ENCODE measurements at regions not wholly inside any gene's neighbourhood (a gene's known extent, or its start where the extent isn't known, plus 50 kb on each side); places are given as distances from the start of the nearest gene placed in this dataset.

DNA sequence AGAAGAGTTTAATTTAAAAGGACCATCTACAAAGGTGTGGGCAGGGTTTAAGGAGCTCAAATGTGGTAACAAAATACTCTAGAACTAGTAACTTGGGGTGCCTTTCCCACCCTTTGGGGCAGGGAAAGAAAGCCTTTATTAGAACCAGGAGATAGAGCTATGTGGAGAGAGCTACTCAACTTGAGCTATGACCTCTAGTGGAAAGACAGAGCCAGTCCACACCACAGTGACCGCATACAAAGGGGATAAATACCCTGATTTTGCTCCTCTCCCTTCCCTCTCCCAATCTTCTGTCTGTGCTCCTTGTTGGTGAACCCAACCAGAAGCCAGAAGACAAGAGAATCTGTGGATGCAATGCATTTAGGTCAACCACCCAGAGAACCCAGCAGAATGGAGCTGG is 54.4 kb upstream of the JAK1 start:
- Histone ChIP-seq H2AFZ (ENCODE audit: low read length) (no peak overlapping the region), H3K4me3 (ENCODE audit: low read length in 2 of 2) (no peak overlapping the region), H2AK5ac (ENCODE audit: low read depth, low read length) (no peak overlapping the region), H3K18ac (ENCODE audit: low read length) (no peak overlapping the region), H3K36me3 (replicated peaks in 1 of 2; ENCODE audit: control insufficient read depth in 2 of 2, insufficient read depth in 2 of 2, low read length in 2 of 2) (no peaks in the 10 kb centered on the region), H3K79me1 (ENCODE audit: low read depth, low read length) (no peaks in the 10 kb centered on the region), H3K9ac (ENCODE audit: low read depth, low read length, poor library complexity) (no peak overlapping the region), H3K9me3 (replicated peaks in 1 of 2; ENCODE audit: control insufficient read depth in 2 of 2, insufficient read depth in 1 of 2, low read depth in 1 of 2, low read length in 2 of 2) (no peaks in the 10 kb centered on the region), H3K27ac (replicated peaks; ENCODE audit: low read length) (no peak overlapping the region), H3K4me1 (ENCODE audit: control insufficient read depth in 2 of 2, insufficient read depth in 1 of 2, low read depth in 1 of 2, low read length in 2 of 2) (no peaks in the 10 kb centered on the region), H3K4ac (ENCODE audit: low read length) (no peak overlapping the region), H3K4me2 (ENCODE audit: insufficient read depth, low read length, poor library complexity, severe bottlenecking) (no peak overlapping the region), H4K8ac (ENCODE audit: low read depth, low read length) (no peak overlapping the region), H2BK15ac (ENCODE audit: low read length) (no peak overlapping the region), H2BK120ac (ENCODE audit: low read depth, low read length) (no peak overlapping the region), H3K23ac (ENCODE audit: low read depth, low read length, poor library complexity) (no peak overlapping the region), H2BK5ac (ENCODE audit: low read length) (no peak overlapping the region), H2BK12ac (ENCODE audit: low read length) (no peak overlapping the region), H3K14ac (ENCODE audit: low read length) (no peak overlapping the region), H3K27me3 (ENCODE audit: control insufficient read depth in 3 of 3, insufficient read depth in 3 of 3, low read depth in 1 of 3, low read length in 3 of 3) (no peaks in the 10 kb centered on the region), H4K91ac (ENCODE audit: low read depth, low read length, poor library complexity) (no peak overlapping the region)
- no peak for DNase-seq (ENCODE audit: low spot score)
- WGBS, 2 donors (ENCODE audit: extremely low coverage in 2 of 2, insufficient read length in 2 of 2, insufficient replicate concordance in 1 of 2) = no CpG with 5 or more reads among the region's 1 CpG

DNA sequence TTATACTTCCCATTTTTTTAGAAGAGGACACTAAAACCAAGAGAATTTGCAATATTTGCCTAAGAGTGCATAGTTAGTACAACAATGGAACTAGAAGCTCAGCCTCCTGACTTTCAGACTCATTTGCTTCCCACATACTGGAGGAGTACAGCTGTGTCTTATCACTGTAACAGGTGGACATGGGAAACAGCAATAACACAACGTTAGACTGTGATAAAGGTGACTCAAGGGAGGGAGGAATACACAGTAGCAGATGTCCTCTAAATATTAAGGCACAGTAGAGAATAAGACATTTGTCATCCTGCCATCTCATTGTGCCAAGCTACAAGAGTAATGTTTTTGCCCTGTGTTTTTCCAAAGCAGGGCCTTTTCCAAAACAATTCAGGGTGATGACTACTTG is 55.4 kb upstream of the JAK1 start:
- Histone ChIP-seq H3K9ac (ENCODE audit: low read depth, low read length, poor library complexity) (no peak overlapping the region), H3K9me3 (replicated peaks in 1 of 2; ENCODE audit: control insufficient read depth in 2 of 2, insufficient read depth in 1 of 2, low read depth in 1 of 2, low read length in 2 of 2) (no peaks in the 10 kb centered on the region), H3K4me1 (ENCODE audit: control insufficient read depth in 2 of 2, insufficient read depth in 1 of 2, low read depth in 1 of 2, low read length in 2 of 2) (no peaks in the 10 kb centered on the region), H3K14ac (ENCODE audit: low read length) (no peak overlapping the region), H3K23ac (ENCODE audit: low read depth, low read length, poor library complexity) (no peak overlapping the region), H3K18ac (ENCODE audit: low read length) (no peak overlapping the region), H3K27me3 (ENCODE audit: control insufficient read depth in 3 of 3, insufficient read depth in 3 of 3, low read depth in 1 of 3, low read length in 3 of 3) (no peaks in the 10 kb centered on the region), H3K36me3 (replicated peaks in 1 of 2; ENCODE audit: control insufficient read depth in 2 of 2, insufficient read depth in 2 of 2, low read length in 2 of 2) (no peaks in the 10 kb centered on the region), H4K8ac (ENCODE audit: low read depth, low read length) (no peak overlapping the region), H3K4me2 (ENCODE audit: insufficient read depth, low read length, poor library complexity, severe bottlenecking) (no peak overlapping the region), H3K27ac (replicated peaks; ENCODE audit: low read length) (no peak overlapping the region), H2BK15ac (ENCODE audit: low read length) (no peak overlapping the region), H4K91ac (ENCODE audit: low read depth, low read length, poor library complexity) (no peak overlapping the region), H2BK5ac (ENCODE audit: low read length) (no peak overlapping the region), H2BK120ac (ENCODE audit: low read depth, low read length) (no peak overlapping the region), H2AK5ac (ENCODE audit: low read depth, low read length) (no peak overlapping the region), H3K79me1 (ENCODE audit: low read depth, low read length) (no peaks in the 10 kb centered on the region), H3K4me3 (ENCODE audit: low read length in 2 of 2) (no peak overlapping the region), H2BK12ac (ENCODE audit: low read length) (no peak overlapping the region), H2AFZ (ENCODE audit: low read length) (no peak overlapping the region), H3K4ac (ENCODE audit: low read length) (no peak overlapping the region)
- WGBS, 2 donors (ENCODE audit: extremely low coverage in 2 of 2, insufficient read length in 2 of 2, insufficient replicate concordance in 1 of 2) = no CpG with 5 or more reads among the region's 1 CpG
- DNase-seq (ENCODE audit: low spot score) = no peak

DNA sequence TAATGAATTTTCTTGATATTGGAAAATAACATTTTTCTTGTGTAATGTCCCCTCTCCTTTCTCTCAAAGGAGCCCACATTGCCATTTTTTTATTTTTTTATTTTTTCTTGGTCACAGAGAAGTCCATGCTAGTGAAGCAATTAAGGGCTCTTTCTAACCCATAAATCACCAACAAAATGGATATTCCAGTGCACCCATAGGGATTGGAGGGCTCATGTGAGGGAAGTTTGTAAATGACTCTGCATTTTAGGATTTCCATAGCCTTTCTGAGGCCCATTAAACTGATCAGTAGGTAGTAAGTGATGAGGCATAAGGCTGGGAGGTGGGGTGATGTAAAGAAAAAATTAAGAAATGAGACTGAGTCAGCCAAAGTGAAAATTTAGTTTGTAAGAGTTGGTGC is 55.9 kb upstream of the JAK1 start:
- Histone ChIP-seq H2BK12ac (ENCODE audit: low read length) (no peak overlapping the region), H4K8ac (ENCODE audit: low read depth, low read length) (no peak overlapping the region), H3K27ac (replicated peaks; ENCODE audit: low read length) (no peak overlapping the region), H2AFZ (ENCODE audit: low read length) (no peak overlapping the region), H3K4me2 (ENCODE audit: insufficient read depth, low read length, poor library complexity, severe bottlenecking) (no peak overlapping the region), H3K23ac (ENCODE audit: low read depth, low read length, poor library complexity) (no peak overlapping the region), H4K91ac (ENCODE audit: low read depth, low read length, poor library complexity) (no peak overlapping the region), H3K36me3 (replicated peaks in 1 of 2; ENCODE audit: control insufficient read depth in 2 of 2, insufficient read depth in 2 of 2, low read length in 2 of 2) (no peaks in the 10 kb centered on the region), H3K14ac (ENCODE audit: low read length) (no peak overlapping the region), H3K4ac (ENCODE audit: low read length) (no peak overlapping the region), H2BK120ac (ENCODE audit: low read depth, low read length) (no peak overlapping the region), H3K27me3 (ENCODE audit: control insufficient read depth in 3 of 3, insufficient read depth in 3 of 3, low read depth in 1 of 3, low read length in 3 of 3) (no peaks in the 10 kb centered on the region), H3K9me3 (replicated peaks in 1 of 2; ENCODE audit: control insufficient read depth in 2 of 2, insufficient read depth in 1 of 2, low read depth in 1 of 2, low read length in 2 of 2) (no peaks in the 10 kb centered on the region), H3K9ac (ENCODE audit: low read depth, low read length, poor library complexity) (no peak overlapping the region), H3K4me1 (ENCODE audit: control insufficient read depth in 2 of 2, insufficient read depth in 1 of 2, low read depth in 1 of 2, low read length in 2 of 2) (no peaks in the 10 kb centered on the region), H3K18ac (ENCODE audit: low read length) (no peak overlapping the region), H2AK5ac (ENCODE audit: low read depth, low read length) (no peak overlapping the region), H2BK5ac (ENCODE audit: low read length) (no peak overlapping the region), H3K4me3 (ENCODE audit: low read length in 2 of 2) (no peak overlapping the region), H2BK15ac (ENCODE audit: low read length) (no peak overlapping the region), H3K79me1 (ENCODE audit: low read depth, low read length) (no peaks in the 10 kb centered on the region)
- no peak for DNase-seq (ENCODE audit: low spot score)

DNA sequence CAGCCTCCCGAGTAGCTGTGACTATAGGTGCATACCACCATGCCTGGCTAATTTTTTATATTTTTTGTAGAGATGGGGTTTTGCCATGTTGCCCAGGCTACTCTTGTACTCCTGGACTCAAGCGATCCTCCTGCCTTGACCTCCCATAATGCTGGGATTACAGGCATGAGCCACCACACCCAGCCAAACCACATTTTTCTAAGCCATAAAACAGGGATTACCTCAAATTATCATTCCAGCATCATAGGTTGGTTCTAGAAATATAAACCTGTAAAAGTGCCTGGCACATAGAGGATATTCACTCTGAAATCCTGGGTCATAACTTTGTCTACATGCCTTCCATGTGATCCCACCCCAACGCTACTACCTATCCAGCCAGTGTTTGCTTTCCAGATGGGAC is 59.4 kb upstream of the JAK1 start:
- H2BK120ac ChIP-seq (ENCODE audit: low read depth, low read length) = no peak overlapping the region
- H3K9me3 ChIP-seq (replicated peaks in 1 of 2; ENCODE audit: control insufficient read depth in 2 of 2, insufficient read depth in 1 of 2, low read depth in 1 of 2, low read length in 2 of 2) = no peaks in the 10 kb centered on the region
- H4K91ac ChIP-seq (ENCODE audit: low read depth, low read length, poor library complexity) = no peak overlapping the region
- no peaks in the 10 kb centered on the region for H3K79me1 ChIP-seq (ENCODE audit: low read depth, low read length)
- no peak overlapping the region for H2BK12ac ChIP-seq (ENCODE audit: low read length)
- no peak overlapping the region for H3K23ac ChIP-seq (ENCODE audit: low read depth, low read length, poor library complexity)
- no peaks in the 10 kb centered on the region for H3K27me3 ChIP-seq (ENCODE audit: control insufficient read depth in 3 of 3, insufficient read depth in 3 of 3, low read depth in 1 of 3, low read length in 3 of 3)
- no peak overlapping the region for H3K4me3 ChIP-seq (ENCODE audit: low read length in 2 of 2)
- no peak overlapping the region for H3K4me2 ChIP-seq (ENCODE audit: insufficient read depth, low read length, poor library complexity, severe bottlenecking)
- H3K9ac ChIP-seq (ENCODE audit: low read depth, low read length, poor library complexity) = no peak overlapping the region
- H3K4ac ChIP-seq (ENCODE audit: low read length) = no peak overlapping the region
- no peak overlapping the region for H2AFZ ChIP-seq (ENCODE audit: low read length)
- no CpG with 5 or more reads among the region's 3 CpGs for WGBS, 2 donors (ENCODE audit: extremely low coverage in 2 of 2, insufficient read length in 2 of 2, insufficient replicate concordance in 1 of 2)
- no peak overlapping the region for H2BK5ac ChIP-seq (ENCODE audit: low read length)
- no peak for DNase-seq (ENCODE audit: low spot score)
- H3K36me3 ChIP-seq (replicated peaks in 1 of 2; ENCODE audit: control insufficient read depth in 2 of 2, insufficient read depth in 2 of 2, low read length in 2 of 2) = no peaks in the 10 kb centered on the region
- H3K18ac ChIP-seq (ENCODE audit: low read length) = no peak overlapping the region
- H3K4me1 ChIP-seq (ENCODE audit: control insufficient read depth in 2 of 2, insufficient read depth in 1 of 2, low read depth in 1 of 2, low read length in 2 of 2) = no peaks in the 10 kb centered on the region
- no peak overlapping the region for H2BK15ac ChIP-seq (ENCODE audit: low read length)
- no peak overlapping the region for H4K8ac ChIP-seq (ENCODE audit: low read depth, low read length)
- H3K14ac ChIP-seq (ENCODE audit: low read length) = no peak overlapping the region
- no peak overlapping the region for H2AK5ac ChIP-seq (ENCODE audit: low read depth, low read length)
- H3K27ac ChIP-seq (replicated peaks; ENCODE audit: low read length) = no peak overlapping the region
